H1 (cell line): ENCODE measurements at regions not wholly inside any gene's neighbourhood (a gene's known extent, or its start where the extent isn't known, plus 50 kb on each side); places are given as distances from the start of the nearest gene placed in this dataset.

ENCODE experiments used
- BRCA1 ChIP-seq: IDR thresholded peaks from 2 replicates; pipeline ENCODE4 v1.6.1; 2012; ENCODE audit warnings: low read depth, low read length, improper control_type of control experiment
- CHD2 ChIP-seq: IDR thresholded peaks from 2 replicates; pipeline ENCODE4 v1.6.1; 2012; ENCODE audit warnings: low read length, improper control_type of control experiment
- FOSL1 ChIP-seq: IDR thresholded peaks from 2 replicates; pipeline ENCODE4 v1.6.1; 2011; ENCODE audit warnings: mild to moderate bottlenecking, low read depth, low read length, moderate library complexity; ENCODE audit not compliant: insufficient read depth
- NANOG ChIP-seq: IDR thresholded peaks from 2 replicates; pipeline ENCODE4 v1.6.1; 2011; ENCODE audit warnings: low read length, low read depth, mild to moderate bottlenecking, inconsistent platforms; ENCODE audit not compliant: insufficient read depth, poor library complexity, severe bottlenecking
- RBBP5 ChIP-seq: IDR thresholded peaks from 2 replicates; pipeline ENCODE4 v1.7.1; 2012; ENCODE audit warnings: low read depth, mild to moderate bottlenecking, inconsistent platforms, low read length, moderate library complexity, borderline replicate concordance
- SAP30 ChIP-seq: fragments of 300-600 bp; sonication (generic); IDR thresholded peaks from 2 replicates; pipeline ENCODE4 v1.7.1; 2012; ENCODE audit warnings: low read length, moderate library complexity, mild to moderate bottlenecking, inconsistent platforms; ENCODE audit not compliant: insufficient read depth, insufficient replicate concordance
- SP4 ChIP-seq: IDR thresholded peaks from 2 replicates; pipeline ENCODE4 v1.6.1; 2012; ENCODE audit warnings: low read length, inconsistent platforms
- ZNF274 ChIP-seq: IDR thresholded peaks from 2 replicates; pipeline ENCODE4 v1.7.0; 2012; ENCODE audit warnings: low read length, borderline replicate concordance; ENCODE audit errors: extremely low read depth
- TF ChIP-seq, protein P1 (sequence below): fragments of 300-600 bp; sonication (generic); IDR thresholded peaks from 2 replicates; pipeline ENCODE4 v1.7.1; 2012; ENCODE audit warnings: low read length, moderate library complexity, mild to moderate bottlenecking, inconsistent platforms; ENCODE audit not compliant: insufficient replicate concordance
- TF ChIP-seq, protein P2 (sequence below): IDR thresholded peaks from 2 replicates; pipeline ENCODE4 v1.6.1; 2011; ENCODE audit warnings: low read depth, mild to moderate bottlenecking, low read length; ENCODE audit not compliant: insufficient read depth

- TF ChIP-seq, protein P1, sequence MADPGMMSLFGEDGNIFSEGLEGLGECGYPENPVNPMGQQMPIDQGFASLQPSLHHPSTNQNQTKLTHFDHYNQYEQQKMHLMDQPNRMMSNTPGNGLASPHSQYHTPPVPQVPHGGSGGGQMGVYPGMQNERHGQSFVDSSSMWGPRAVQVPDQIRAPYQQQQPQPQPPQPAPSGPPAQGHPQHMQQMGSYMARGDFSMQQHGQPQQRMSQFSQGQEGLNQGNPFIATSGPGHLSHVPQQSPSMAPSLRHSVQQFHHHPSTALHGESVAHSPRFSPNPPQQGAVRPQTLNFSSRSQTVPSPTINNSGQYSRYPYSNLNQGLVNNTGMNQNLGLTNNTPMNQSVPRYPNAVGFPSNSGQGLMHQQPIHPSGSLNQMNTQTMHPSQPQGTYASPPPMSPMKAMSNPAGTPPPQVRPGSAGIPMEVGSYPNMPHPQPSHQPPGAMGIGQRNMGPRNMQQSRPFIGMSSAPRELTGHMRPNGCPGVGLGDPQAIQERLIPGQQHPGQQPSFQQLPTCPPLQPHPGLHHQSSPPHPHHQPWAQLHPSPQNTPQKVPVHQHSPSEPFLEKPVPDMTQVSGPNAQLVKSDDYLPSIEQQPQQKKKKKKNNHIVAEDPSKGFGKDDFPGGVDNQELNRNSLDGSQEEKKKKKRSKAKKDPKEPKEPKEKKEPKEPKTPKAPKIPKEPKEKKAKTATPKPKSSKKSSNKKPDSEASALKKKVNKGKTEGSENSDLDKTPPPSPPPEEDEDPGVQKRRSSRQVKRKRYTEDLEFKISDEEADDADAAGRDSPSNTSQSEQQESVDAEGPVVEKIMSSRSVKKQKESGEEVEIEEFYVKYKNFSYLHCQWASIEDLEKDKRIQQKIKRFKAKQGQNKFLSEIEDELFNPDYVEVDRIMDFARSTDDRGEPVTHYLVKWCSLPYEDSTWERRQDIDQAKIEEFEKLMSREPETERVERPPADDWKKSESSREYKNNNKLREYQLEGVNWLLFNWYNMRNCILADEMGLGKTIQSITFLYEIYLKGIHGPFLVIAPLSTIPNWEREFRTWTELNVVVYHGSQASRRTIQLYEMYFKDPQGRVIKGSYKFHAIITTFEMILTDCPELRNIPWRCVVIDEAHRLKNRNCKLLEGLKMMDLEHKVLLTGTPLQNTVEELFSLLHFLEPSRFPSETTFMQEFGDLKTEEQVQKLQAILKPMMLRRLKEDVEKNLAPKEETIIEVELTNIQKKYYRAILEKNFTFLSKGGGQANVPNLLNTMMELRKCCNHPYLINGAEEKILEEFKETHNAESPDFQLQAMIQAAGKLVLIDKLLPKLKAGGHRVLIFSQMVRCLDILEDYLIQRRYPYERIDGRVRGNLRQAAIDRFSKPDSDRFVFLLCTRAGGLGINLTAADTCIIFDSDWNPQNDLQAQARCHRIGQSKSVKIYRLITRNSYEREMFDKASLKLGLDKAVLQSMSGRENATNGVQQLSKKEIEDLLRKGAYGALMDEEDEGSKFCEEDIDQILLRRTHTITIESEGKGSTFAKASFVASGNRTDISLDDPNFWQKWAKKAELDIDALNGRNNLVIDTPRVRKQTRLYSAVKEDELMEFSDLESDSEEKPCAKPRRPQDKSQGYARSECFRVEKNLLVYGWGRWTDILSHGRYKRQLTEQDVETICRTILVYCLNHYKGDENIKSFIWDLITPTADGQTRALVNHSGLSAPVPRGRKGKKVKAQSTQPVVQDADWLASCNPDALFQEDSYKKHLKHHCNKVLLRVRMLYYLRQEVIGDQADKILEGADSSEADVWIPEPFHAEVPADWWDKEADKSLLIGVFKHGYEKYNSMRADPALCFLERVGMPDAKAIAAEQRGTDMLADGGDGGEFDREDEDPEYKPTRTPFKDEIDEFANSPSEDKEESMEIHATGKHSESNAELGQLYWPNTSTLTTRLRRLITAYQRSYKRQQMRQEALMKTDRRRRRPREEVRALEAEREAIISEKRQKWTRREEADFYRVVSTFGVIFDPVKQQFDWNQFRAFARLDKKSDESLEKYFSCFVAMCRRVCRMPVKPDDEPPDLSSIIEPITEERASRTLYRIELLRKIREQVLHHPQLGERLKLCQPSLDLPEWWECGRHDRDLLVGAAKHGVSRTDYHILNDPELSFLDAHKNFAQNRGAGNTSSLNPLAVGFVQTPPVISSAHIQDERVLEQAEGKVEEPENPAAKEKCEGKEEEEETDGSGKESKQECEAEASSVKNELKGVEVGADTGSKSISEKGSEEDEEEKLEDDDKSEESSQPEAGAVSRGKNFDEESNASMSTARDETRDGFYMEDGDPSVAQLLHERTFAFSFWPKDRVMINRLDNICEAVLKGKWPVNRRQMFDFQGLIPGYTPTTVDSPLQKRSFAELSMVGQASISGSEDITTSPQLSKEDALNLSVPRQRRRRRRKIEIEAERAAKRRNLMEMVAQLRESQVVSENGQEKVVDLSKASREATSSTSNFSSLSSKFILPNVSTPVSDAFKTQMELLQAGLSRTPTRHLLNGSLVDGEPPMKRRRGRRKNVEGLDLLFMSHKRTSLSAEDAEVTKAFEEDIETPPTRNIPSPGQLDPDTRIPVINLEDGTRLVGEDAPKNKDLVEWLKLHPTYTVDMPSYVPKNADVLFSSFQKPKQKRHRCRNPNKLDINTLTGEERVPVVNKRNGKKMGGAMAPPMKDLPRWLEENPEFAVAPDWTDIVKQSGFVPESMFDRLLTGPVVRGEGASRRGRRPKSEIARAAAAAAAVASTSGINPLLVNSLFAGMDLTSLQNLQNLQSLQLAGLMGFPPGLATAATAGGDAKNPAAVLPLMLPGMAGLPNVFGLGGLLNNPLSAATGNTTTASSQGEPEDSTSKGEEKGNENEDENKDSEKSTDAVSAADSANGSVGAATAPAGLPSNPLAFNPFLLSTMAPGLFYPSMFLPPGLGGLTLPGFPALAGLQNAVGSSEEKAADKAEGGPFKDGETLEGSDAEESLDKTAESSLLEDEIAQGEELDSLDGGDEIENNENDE: no peak
- TF ChIP-seq FOSL1 (no peak), SP4 (no peak), NANOG (no peak), CHD2 (no peak), BRCA1 (no peak), SAP30 (no peak), ZNF274 (no peak), RBBP5 (no peak)
- TF ChIP-seq, protein P2, sequence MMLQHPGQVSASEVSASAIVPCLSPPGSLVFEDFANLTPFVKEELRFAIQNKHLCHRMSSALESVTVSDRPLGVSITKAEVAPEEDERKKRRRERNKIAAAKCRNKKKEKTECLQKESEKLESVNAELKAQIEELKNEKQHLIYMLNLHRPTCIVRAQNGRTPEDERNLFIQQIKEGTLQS: no peak
- TF ChIP-seq, all 59 proteins: peak for 0
These were observed 74.4 kb upstream of the ZC3H12A start (continued) for GRCh38 chr1:37399830-37400464.
